HUES64 (cell line): ENCODE measurements at regions not wholly inside any gene's neighbourhood (a gene's known extent, or its start where the extent isn't known, plus 50 kb on each side); places are given as distances from the start of the nearest gene placed in this dataset.

Experiments used
- H3K27ac ChIP-seq: 2 replicates; pipeline ENCODE4 v1.7.0; 2013; ENCODE audit warnings: low read depth, low read length, inconsistent platforms
- H3K27me3 ChIP-seq: 2 replicates; pipeline ENCODE4 v1.6.1; 2013; ENCODE audit warnings: mild to moderate bottlenecking, low read length; ENCODE audit not compliant: insufficient read depth
- H3K36me3 ChIP-seq: 2 replicates; pipeline ENCODE4 v1.6.1; 2013; ENCODE audit warnings: mild to moderate bottlenecking, low read length; ENCODE audit not compliant: insufficient read depth
- H3K4me1 ChIP-seq: 2 replicates; pipeline ENCODE4 v1.6.1; 2013; ENCODE audit warnings: mild to moderate bottlenecking, low read length, moderate library complexity; ENCODE audit not compliant: insufficient read depth
- H3K4me3 ChIP-seq: 2 replicates; pipeline ENCODE4 v1.5.1; 2013; ENCODE audit warnings: mild to moderate bottlenecking, low read length, moderate library complexity
- H3K9ac ChIP-seq: 2 replicates; pipeline ENCODE4 v1.6.1; 2013; ENCODE audit warnings: mild to moderate bottlenecking, low read depth, low read length
- H3K9me3 ChIP-seq: 2 replicates; pipeline ENCODE4 v1.6.1; 2013; ENCODE audit warnings: low read depth, low read length; ENCODE audit not compliant: insufficient read depth
- WGBS: fragments of 150-250, 120-280 bp; methylation state at CpG from one replicate; pipeline ENCODE4 v1.1.7; 2013; ENCODE audit warnings: missing lambda C conversion rate; 5-methylcytosine and 5-hydroxymethylcytosine counted together

GRCh38 chr16:65200156-65200773 is 78.4 kb upstream of the CDH11 start:
- Histone ChIP-seq H3K9ac (no peak overlapping the region), H3K9me3 (no peaks in the 10 kb centered on the region), H3K4me1 (no peaks in the 10 kb centered on the region), H3K27me3 (no peaks in the 10 kb centered on the region), H3K36me3 (no peaks in the 10 kb centered on the region), H3K27ac (no peak overlapping the region), H3K4me3 (no peak overlapping the region)
- 96% methylated on average over 5 of the region's 5 CpGs for WGBS

- Histone ChIP-seq H3K9me3 (no peaks in the 10 kb centered on the region), H3K27ac (no peak overlapping the region), H3K4me1 (no peaks in the 10 kb centered on the region), H3K36me3 (no peaks in the 10 kb centered on the region), H3K27me3 (no peaks in the 10 kb centered on the region), H3K9ac (no peak overlapping the region), H3K4me3 (no peak overlapping the region)
- 94% methylated on average over 6 of the region's 6 CpGs for WGBS
Measured at GRCh38 chr16:65196420-65197075, 74.7 kb upstream of the CDH11 start.

GRCh38 chr16:65195998-65196397 is 74.1 kb upstream of the CDH11 start:
- H3K27me3 ChIP-seq: no peaks in the 10 kb centered on the region
- WGBS: 96% methylated on average over 2 of the region's 2 CpGs
- H3K9me3 ChIP-seq: no peaks in the 10 kb centered on the region
- H3K27ac ChIP-seq: no peak overlapping the region
- no peak overlapping the region for H3K4me3 ChIP-seq
- H3K36me3 ChIP-seq: no peaks in the 10 kb centered on the region
- no peaks in the 10 kb centered on the region for H3K4me1 ChIP-seq
- no peak overlapping the region for H3K9ac ChIP-seq

- no peak overlapping the region for H3K4me3 ChIP-seq
- no peak overlapping the region for H3K27ac ChIP-seq
- WGBS: 54% methylated on average over 3 of the region's 3 CpGs
- H3K9me3 ChIP-seq: no peaks in the 10 kb centered on the region
- H3K27me3 ChIP-seq: no peaks in the 10 kb centered on the region
- no peaks in the 10 kb centered on the region for H3K4me1 ChIP-seq
- no peak overlapping the region for H3K9ac ChIP-seq
- H3K36me3 ChIP-seq: no peaks in the 10 kb centered on the region
Measured at GRCh38 chr16:65185241-65185778, 63.4 kb upstream of the CDH11 start.

GRCh38 chr16:65181071-65181561 is 59.3 kb upstream of the CDH11 start:
- no peaks in the 10 kb centered on the region for H3K4me1 ChIP-seq
- no peak overlapping the region for H3K27ac ChIP-seq
- no peaks in the 10 kb centered on the region for H3K36me3 ChIP-seq
- no peaks in the 10 kb centered on the region for H3K9me3 ChIP-seq
- H3K9ac ChIP-seq: no peak overlapping the region
- H3K4me3 ChIP-seq: no peak overlapping the region
- 95% methylated on average over 3 of the region's 4 CpGs for WGBS
- no peaks in the 10 kb centered on the region for H3K27me3 ChIP-seq

- 90% methylated on average over 4 of the region's 4 CpGs for WGBS
- H3K27me3 ChIP-seq: no peaks in the 10 kb centered on the region
- H3K4me1 ChIP-seq: no peaks in the 10 kb centered on the region
- no peak overlapping the region for H3K4me3 ChIP-seq
- H3K9ac ChIP-seq: no peak overlapping the region
- no peaks in the 10 kb centered on the region for H3K36me3 ChIP-seq
- H3K27ac ChIP-seq: no peak overlapping the region
- H3K9me3 ChIP-seq: no peaks in the 10 kb centered on the region
Measured at GRCh38 chr16:65178151-65178550, 56.3 kb upstream of the CDH11 start.

- H3K9ac ChIP-seq: no peak overlapping the region
- no peaks in the 10 kb centered on the region for H3K9me3 ChIP-seq
- no peaks in the 10 kb centered on the region for H3K36me3 ChIP-seq
- H3K4me3 ChIP-seq: no peak overlapping the region
- 93% methylated on average over 6 of the region's 6 CpGs for WGBS
- no peaks in the 10 kb centered on the region for H3K4me1 ChIP-seq
- no peaks in the 10 kb centered on the region for H3K27me3 ChIP-seq
- no peak overlapping the region for H3K27ac ChIP-seq
Measured at GRCh38 chr16:65176603-65177002, 54.7 kb upstream of the CDH11 start.

- H3K36me3 ChIP-seq: no peaks in the 10 kb centered on the region
Measured at GRCh38 chr16:65172356-65172755, 50.5 kb upstream of the CDH11 start.

More at GRCh38 chr16:65172356-65172755, 50.5 kb upstream of the CDH11 start:
- no peak overlapping the region for H3K9ac ChIP-seq
- no peak overlapping the region for H3K27ac ChIP-seq
- WGBS: 91% methylated on average over 2 of the region's 2 CpGs
- H3K9me3 ChIP-seq: no peaks in the 10 kb centered on the region
- H3K27me3 ChIP-seq: no peaks in the 10 kb centered on the region
- H3K4me3 ChIP-seq: no peak overlapping the region
- no peaks in the 10 kb centered on the region for H3K4me1 ChIP-seq
